ENCODE measurements at regions not wholly inside any gene's neighbourhood (a gene's known extent, or its start where the extent isn't known, plus 50 kb on each side); places are given as distances from the start of the nearest gene placed in this dataset.

DNA sequence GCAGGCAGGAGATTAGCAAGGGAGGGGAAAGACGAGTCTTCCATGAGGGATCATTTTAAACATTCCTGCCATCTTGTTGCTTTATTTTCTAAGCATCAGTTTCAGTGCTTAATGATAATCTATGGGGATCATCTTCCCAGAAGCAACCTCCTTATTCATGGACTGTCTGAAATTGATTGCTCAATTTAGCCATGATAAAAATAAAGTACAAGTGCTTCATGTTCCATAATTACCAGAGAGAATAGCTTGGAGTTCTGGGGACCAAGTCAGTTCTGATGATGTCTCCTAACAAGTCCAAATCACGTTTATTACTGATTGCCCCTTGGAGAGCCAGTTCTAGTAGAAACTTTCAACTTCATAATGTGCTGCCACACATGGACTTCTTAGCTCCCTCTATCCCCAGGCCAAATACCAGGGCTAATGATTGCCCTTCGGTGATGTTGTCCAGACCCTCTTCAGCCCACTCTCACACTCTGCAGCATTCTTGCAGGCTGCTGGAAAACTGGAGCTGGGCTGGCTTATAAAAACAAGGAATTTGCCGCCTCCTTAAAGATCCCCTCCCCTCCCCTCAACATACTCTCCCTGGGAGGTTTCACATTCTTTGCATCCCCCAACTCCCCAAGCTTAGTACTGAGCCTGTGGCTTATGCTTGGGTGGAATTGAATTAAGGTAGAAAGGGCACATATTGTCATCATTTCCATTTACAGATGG, 222.1 kb upstream of the ADAMTS9 start:
- DNase-seq, result no peak

DNA sequence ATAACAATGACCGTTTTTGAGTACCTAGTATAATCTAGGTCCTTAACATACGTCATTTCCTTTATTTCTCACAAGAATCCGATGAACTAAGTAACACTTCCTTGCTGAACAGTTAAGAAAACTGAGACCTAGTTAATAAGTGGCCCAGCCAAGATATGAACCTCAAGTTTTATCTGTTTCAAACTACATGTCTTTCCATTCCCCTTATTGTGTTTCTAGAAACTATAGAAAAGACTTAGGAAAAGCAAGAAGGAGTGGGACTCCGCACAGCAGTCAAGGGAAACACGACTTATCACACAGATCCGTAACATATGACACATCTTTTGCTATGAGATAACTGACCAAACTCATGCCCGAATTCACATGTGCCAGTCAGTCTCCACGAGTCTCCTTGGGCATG, 221.2 kb upstream of the ADAMTS9 start:
- DNase-seq, result no peak

DNA sequence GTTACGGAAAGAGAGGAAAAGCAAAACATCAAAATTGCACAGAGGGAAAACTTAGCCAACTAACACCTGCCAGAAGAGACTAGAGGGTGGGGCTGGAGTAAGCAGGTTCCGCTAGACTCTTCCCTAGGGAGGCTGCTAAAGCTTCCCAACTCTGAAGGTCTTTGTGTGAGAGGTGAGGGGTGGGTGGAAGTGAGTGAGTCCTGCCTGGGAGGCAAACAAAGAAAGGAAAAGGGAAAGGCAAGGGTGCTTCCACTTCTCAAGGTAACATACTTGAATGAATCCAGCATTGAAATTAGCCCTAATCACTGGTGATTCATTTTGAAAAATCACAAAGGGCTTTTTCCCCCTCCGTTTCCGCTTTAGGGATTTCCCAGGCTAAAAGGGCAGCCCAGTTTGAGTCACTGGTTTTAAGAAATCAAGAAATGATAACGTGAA, 220.5 kb upstream of the ADAMTS9 start:
- no peak for DNase-seq

DNA sequence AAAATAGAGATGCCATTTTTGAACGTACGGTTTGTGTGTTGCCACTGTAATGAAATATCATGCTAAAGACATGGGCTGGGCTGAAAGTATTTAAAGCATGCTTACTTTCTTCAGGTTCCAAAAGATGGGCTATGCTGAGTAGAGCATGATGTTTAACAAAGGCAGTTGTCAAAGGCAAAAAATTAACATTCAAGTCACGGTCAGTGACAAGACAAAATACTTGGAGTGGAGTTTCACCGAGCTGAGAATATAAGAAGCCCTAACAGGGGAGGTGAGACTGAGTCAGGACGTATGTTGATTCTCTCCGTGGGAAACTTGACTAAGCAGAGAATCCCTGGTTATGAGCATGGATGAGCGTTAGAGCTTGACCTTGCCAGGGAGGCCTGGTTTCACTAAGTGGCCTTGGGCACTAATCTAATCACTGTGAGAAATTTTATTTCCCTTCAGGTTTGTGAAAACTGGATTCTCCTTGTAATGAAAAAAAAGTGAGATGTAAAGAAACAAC, 218.2 kb upstream of the ADAMTS9 start:
- DNase-seq, result no peak

DNA sequence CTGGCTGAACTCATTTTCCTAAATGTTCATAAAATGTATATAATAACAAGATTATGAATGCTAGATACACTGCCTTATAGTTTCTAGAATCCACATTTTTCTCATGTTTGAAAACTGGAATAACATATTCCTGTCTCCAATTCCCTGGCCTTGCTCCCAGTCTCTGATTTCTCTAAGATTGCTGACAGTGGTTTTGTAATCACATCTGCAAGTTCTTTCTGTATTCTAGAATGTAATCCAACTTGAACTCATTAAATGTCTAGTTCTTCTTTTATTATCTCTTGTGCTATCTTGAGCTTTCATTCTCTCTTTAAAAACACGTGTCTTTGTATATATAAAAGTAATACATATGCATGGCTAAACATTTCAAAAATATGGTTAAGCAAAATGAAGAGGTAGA, 215.2 kb upstream of the ADAMTS9 start:
- no peak for DNase-seq

DNA sequence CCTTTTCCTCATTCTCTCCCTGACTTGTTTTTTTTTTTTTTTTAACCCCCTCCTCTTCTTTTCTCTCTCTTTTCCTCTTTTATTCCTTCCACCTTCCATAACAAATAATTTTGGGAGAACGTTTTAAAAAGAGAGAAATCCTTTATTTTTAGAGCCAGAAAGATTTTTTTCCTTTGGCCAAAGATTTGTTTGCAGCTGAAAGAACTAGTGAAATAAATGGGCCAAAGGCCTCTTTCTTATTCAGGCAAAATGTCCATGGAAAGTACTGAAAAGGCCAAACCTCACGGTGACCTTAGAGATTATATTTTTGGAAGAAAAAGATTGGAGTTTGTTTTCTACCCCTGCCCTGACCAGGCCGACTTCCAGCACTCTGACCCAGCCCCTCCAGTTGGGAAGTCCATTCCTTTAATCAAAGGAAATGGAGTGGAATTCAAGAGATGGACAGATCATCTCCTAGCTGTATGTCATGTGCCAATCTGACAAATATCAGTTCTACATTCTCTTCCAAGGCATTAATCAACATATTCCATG, 214.3 kb upstream of the ADAMTS9 start:
- no peak for DNase-seq

DNA sequence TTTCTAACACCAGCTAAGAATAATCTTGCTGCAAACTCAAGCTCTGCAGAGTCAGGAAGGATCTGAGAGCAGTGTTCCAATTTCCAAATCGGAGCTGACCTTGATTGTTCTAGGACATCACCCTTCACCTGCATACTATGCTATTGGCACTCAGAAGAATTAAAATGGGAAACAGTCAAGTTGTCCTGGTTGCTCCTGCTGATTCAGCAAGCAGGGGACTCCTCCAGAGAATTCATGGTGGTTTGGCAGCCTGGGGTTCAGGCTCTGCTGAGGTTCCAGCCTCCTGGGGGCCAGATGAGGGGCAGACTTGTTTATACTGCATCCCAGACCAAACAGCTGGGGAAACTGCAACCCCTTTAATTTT, 213.7 kb upstream of the ADAMTS9 start:
- DNase-seq, result no peak

DNA sequence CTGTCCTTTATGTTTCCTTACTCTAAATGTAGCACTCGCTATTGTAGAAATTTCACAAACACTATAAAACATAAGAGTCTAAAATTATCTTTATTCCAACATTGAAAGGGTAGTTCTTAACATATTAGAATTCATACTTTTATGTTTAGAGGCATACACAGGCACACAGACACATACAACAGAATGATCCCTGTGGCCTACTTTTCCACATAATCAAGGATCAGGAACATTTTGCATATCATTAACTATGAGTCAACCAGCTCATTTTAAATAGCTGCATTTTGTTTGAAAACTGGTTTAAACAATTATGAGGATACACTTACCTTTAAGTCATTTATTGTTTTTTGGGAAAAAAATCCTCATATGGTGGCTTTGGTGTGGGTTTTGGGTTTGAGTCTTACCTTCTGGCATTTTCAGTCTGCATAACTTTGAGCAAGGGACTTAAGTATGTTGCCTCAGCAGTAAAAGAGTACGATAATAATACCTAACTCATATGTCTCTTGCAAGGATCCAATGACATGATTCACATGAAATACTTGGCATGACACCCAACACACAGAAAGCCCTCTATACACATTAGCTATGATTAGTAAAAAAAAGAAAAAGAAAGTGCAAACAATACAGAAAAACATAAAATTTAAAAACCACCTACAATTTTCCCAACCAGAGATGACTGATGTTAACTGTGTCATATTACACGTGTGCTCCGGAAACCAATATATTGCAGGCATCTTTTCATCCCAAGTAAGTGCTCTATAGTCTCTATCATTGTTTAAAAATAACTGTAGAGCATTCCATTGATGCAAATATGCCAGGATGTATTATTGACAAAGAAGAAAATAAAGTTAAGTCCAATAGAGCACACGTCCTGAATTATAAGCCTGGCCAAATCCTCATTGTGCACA, 213.1 kb upstream of the ADAMTS9 start:
- DNase-seq, result no peak

DNA sequence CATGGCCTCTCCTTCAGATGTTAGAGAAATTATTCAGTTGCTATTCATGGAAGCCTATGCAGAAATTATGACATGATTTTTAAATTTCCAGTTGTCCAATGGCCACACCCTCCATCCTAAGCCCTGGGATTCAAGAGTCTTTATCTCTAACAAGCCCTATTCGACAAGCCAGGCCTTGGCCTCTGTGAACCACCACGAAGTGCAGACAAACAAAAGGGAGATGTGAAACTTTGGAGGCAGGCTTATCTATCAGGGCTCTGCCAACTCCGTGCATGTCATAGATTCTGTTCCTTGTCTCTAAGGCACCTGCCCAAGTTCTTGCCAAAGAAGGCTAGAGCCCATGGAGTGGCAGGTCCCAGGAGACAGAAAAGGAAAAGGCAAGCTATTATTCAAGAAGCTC, 212.4 kb upstream of the ADAMTS9 start:
- DNase-seq, result no peak

DNA sequence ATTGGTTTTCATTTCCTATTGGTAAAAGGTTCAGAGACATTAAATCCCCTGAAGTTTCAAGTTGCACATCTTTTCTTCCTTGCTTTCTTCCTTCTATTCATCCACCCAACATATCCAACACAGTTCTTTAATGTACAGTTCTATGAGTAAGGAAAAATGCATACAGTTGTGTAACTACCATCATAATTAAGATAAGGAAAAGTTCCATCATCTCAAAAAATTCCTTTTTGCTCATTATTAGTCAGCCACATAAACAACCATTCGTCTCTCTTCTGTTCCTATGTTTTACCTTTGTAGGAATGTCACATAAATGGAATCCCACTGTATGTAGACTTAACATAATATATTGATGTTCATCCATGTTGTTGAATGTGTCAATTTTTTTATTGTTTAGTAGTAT, 211.1 kb upstream of the ADAMTS9 start:
- DNase-seq, result no peak

DNA sequence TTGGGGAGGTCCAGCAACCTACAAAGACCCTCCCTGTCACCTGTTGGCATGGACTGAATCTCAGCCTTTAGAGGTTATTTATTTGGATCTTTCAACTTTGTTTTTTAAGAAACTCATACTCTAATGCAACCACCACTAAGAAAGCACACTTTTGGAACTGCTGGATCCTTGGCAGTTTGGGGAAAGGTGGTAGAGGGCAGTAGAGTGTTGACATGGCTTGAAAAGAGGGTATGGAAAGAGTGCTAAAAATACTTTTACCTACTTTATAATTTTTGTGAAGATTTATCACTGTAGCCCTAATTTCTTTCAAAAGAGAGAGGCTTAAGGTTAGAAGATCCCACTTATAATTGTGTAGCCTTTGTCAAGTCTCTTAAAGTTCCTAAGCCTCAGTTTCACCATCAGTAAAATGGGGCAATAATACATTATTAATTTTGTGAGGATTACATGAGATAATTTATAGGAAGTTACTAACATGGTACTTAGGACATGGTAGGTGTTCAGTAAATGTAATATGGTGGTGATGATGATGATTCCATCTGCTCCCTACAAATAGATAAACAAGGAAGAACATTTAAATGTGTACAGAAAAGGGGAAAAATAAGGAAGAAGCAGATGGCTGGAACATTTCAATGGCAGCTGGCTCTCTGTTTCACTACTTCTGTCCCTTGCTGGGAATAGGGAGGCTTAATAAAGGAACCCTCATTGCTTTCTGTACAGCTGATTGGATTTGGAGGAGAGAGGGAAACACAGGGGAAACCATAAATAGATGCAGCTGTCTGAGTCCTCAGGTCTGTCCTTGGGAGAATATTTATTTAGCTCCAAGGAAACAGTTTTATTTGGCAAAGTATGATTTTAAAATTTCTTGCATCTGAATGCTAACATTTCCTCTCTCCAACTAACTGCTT, 208.4 kb upstream of the ADAMTS9 start:
- no peak for DNase-seq

DNA sequence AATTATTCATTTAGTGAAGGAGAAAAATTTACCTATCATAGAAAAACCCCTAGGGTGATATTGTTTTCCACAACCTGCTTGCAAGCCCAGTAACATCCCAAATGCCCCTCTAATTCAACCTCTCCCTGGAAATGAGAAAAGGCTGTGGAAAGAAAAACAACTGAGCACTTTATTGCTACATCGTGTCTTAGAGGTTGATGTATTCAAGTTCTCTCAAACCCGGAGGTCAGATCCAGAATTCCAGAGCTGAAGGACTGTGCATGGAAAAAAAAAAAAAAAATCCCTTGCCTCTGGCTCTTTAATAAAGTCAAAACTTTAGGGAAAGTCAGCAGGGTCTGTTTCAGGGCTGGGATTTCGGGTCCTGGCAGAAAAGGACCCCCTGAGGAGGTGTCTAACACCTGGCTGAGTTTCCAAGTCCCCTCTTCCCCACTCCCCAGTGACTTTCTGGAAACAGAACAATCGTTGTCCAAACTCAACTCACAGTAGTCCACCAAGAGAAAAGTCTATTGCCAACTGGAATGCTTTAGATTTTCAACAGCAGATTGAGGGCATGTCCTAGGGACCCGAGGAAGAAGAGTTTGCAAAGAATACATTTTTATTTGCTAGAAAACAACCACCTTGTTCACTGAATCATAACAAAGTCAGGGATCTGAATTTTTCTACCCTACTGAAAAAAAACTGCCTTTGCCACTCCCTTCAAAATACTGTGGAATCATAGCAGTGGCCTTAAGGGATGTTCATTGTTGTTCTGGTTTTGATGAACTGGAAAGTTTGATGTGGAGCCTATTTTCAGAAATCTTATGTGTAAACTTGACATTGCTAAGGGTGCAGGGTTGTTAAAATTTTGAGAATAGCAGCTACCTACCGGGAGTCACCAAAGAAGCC, 207.5 kb upstream of the ADAMTS9 start:
- no peak for DNase-seq

DNA sequence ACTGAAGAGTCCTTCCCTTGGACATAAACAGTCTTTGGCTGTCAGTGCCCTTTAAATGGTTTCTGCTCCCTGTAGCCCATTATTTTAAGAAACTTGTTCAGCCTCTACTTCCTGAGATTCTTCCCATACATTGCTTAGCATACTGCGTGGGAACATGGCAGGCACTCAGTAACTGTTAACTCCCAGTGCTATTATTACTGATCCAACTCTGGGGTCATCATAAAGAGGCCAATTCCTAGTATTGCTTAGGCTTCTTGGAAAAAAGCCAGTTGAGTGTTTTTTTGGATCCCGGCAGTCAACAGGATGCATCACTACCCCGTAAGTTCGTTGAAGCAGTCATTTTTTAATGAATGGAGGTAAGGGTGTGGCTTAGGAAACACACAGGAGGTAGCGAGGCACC, 206.2 kb upstream of the ADAMTS9 start:
- DNase-seq, result no peak

DNA sequence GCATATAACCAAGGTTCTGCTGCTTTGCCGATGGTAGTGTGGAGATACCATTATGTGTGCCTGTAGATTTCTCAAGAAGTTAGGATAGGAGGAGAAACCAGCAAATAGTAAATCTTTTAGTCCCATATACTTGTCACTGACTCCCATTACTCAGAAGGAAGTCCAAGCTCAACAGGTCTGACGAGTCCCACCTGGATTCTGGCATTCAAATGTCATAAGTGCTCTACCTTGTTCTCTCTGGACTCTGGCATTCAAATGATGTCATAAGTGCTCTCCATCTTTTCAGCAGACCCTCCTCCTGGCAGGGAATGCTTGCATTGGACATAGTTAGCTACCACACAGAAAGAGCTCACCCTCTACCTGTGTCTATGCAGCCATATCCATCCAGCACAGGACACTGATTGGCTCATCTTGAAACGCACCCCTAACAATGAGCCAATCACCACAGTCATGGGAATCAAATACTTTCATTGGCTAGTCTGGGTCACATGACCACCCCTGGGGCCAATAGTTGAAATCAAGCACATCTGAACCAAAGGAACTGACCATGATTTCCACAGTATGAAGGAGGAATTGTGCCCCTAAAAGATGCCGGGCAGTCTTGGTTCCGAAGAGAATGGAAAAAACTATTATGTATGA, 205.0 kb upstream of the ADAMTS9 start:
- DNase-seq, result no peak

DNA sequence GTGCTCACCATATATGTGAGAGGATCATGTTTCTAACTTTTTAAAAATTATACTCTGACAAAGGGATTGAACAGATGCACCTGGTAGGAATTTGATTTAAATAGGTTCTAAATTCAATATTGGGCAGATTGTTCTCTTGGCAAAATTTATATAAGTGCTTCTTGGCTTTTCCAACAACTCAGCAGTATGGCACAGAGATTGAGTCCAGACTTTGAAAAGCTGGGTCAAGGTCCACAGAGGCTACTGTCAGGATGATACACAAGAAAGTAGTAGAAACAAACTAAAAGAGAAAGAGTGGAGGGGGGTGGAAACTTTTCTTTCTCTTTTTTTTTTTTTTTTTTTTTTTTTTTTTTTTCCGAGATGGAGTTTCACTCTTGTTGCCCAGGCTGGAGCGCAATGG, 203.2 kb upstream of the ADAMTS9 start:
- no peak for DNase-seq

DNA sequence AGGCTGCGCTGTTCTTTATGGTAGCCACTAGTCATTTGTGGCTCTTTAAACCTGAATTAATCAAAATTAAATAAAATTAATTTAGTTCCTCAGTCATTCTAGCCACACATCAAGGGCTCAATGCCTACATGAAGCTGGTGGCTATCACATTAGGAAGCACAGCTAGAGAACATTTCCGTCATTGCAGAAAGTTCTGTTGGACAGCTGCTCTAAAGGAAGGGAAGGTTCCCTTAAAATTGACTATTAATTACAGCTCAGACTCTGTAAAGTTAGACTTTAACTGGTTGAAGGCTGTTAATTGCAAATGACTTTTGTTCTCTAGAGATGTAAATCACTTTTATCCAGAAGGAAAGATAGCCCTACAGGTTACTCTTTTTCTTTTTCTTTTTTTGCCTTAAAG, 202.7 kb upstream of the ADAMTS9 start:
- no peak for DNase-seq

DNA sequence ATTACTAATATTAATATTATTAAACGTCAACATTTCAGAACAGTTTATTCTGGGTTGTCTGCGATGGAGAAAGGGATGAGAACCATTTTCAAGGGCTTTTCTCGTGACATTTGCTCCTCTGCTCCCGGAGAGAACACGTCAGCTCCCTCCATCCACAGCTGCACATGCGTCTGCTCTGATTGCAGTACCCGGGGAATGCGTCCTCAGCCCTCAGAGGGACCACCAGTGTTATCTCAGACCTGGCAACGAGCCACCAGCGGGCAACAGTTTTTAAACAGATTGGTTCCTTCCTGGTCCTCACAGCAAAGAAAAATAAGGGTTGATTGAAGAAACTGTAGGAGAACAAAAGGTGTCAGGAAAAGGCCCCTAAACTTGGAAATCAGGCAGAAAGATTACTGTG, 202.2 kb upstream of the ADAMTS9 start:
- DNase-seq, result no peak

DNA sequence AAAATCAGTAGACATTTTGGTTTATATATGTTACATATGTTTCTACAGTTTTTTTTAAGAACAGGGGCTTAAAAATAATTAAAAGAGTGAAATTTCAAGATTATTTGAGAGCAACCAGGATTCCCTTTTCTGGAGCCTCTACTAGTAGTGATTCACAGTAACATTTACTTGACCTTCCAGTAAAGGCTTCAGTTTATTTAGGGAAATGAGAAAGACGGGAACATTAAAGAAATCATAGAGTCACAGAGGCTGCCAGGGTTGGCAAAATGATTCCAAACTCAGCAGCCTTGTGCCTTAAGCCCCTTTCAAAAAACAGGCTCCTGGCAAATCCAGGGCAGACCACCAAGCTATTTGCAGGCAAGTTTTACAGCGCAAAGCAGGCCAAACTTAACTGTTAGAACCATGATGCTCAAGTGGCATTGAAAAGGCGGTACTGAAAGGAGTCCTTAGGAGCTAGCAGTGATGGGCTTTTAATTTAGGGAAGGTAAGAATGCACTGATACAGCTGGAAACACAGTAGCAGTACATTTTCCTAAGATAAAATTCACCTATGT, 201.1 kb upstream of the ADAMTS9 start:
- DNase-seq, result peak in 1 of 14 donors; percentile 5

DNA sequence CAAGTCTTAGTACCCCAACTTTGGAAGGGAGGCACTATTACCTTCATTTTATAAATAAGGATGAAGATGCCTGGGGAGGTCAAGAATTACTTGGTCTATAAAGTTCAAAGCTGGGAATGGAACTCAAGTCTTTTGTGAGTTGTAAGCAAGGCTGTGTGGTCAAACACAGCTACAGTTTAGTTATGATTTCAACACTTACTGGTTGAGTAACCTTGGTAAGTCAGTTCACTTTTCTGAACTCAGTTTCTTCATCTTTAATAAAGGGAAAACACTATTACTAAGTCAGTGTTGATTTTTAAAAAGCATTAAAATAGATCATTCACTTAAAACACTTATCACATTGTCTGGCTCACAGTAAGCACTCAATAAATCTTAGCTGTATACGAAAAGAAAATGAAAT, 200.4 kb upstream of the ADAMTS9 start:
- no peak for DNase-seq

DNA sequence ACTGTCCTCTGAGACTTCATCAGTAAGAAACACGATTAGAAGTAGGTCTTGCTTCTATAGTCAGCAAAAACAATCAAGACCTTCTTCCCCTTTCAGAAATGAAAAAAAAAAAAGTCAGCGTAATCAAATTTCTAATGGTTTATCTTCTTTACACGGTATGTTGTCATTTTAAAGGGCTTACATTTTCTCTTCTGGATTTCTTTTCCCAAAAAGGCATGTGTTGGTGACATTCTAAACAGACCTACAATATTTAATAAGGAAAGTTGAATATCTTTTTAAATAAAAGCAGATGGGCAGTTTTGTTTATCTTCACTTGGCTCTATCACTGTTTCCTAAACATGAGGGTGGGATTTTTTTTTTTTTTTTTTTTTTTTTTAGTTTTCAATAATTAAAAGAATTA, 197.3 kb upstream of the ADAMTS9 start:
- no peak for DNase-seq

DNA sequence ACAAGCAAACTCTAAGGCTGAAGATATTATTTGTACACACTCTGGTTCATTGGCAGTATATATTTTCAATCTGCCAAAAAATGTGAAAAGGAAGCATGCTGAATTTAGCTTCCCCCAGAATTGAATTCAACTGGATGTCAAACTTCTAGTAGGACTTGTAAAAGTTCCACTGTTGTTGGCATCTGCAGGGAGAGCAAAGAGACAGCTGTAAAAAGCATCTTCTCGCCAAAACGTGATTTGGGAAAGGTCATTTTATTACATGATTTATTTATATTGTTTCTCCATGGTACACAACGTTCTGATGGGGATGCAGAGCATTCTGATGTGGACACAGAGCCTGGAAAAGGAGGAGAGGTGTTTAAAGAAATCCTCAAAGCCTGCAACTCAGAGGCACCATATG, 196.7 kb upstream of the ADAMTS9 start:
- no peak for DNase-seq

All from C1 segment of cervical spinal cord (tissue), 14 donors.